ENCODE measurements at regions not wholly inside any gene's neighbourhood (a gene's known extent, or its start where the extent isn't known, plus 50 kb on each side); places are given as distances from the start of the nearest gene placed in this dataset.

- TF ChIP-seq, protein P1, sequence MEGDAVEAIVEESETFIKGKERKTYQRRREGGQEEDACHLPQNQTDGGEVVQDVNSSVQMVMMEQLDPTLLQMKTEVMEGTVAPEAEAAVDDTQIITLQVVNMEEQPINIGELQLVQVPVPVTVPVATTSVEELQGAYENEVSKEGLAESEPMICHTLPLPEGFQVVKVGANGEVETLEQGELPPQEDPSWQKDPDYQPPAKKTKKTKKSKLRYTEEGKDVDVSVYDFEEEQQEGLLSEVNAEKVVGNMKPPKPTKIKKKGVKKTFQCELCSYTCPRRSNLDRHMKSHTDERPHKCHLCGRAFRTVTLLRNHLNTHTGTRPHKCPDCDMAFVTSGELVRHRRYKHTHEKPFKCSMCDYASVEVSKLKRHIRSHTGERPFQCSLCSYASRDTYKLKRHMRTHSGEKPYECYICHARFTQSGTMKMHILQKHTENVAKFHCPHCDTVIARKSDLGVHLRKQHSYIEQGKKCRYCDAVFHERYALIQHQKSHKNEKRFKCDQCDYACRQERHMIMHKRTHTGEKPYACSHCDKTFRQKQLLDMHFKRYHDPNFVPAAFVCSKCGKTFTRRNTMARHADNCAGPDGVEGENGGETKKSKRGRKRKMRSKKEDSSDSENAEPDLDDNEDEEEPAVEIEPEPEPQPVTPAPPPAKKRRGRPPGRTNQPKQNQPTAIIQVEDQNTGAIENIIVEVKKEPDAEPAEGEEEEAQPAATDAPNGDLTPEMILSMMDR (IDR thresholded peaks at IDR 0.05; ENCODE audit: low read depth, low read length), result no peak
- TF ChIP-seq MYC (IDR thresholded peaks at IDR 0.05; ENCODE audit: low read depth, low read length) (no peak), POLR2A (IDR thresholded peaks at IDR 0.05; ENCODE audit: extremely low read depth, insufficient read length) (no peak)
- TF ChIP-seq, protein P2, sequence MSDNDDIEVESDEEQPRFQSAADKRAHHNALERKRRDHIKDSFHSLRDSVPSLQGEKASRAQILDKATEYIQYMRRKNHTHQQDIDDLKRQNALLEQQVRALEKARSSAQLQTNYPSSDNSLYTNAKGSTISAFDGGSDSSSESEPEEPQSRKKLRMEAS (IDR thresholded peaks at IDR 0.05; ENCODE audit: low read depth, low read length), result no peak
These were observed 123.3 kb upstream of the SIX2 start for GRCh38 chr2:45132551-45132950.

Data from NB4 (cell line).